ENCODE measurements at regions not wholly inside any gene's neighbourhood (a gene's known extent, or its start where the extent isn't known, plus 50 kb on each side); places are given as distances from the start of the nearest gene placed in this dataset.

DNA sequence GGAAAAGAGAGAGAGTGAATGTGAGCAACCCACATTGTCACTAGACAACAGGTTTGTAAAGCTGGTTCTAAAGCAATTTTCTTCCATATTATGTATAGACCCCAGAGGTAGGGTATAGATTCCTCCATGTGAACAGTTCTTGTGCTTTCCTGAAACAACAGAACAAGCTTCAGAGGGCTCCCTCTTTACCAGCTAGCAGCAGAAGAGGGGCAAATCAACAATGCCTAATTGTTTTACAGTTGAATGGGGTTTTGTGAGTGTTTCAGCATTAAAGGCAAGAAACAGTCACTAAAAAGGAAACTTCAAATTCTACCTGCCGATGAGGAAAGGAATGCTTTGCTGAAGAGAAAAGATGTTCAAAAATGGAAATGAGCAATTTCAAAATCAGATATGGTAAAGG, 341.2 kb upstream of the KITLG start:
- TF ChIP-seq, protein P1, sequence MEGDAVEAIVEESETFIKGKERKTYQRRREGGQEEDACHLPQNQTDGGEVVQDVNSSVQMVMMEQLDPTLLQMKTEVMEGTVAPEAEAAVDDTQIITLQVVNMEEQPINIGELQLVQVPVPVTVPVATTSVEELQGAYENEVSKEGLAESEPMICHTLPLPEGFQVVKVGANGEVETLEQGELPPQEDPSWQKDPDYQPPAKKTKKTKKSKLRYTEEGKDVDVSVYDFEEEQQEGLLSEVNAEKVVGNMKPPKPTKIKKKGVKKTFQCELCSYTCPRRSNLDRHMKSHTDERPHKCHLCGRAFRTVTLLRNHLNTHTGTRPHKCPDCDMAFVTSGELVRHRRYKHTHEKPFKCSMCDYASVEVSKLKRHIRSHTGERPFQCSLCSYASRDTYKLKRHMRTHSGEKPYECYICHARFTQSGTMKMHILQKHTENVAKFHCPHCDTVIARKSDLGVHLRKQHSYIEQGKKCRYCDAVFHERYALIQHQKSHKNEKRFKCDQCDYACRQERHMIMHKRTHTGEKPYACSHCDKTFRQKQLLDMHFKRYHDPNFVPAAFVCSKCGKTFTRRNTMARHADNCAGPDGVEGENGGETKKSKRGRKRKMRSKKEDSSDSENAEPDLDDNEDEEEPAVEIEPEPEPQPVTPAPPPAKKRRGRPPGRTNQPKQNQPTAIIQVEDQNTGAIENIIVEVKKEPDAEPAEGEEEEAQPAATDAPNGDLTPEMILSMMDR (IDR thresholded peaks at IDR 0.05; ENCODE audit: low read depth, low read length, poor library complexity, severe bottlenecking) = no peak
- TF ChIP-seq EZH2phosphoT487 (IDR thresholded peaks at IDR 0.05; ENCODE audit: borderline replicate concordance, low read length) = no peak

All from DOHH2 (cell line).